Testis (tissue), 2 donors: ENCODE measurements at regions not wholly inside any gene's neighbourhood (a gene's known extent, or its start where the extent isn't known, plus 50 kb on each side); places are given as distances from the start of the nearest gene placed in this dataset.

Experiments used
- CTCF ChIP-seq, 3 experiments: fragments of 450-650 bp in 2 of 3; fragments of 200-600 bp in 1 of 3; sonication (generic) in 1 of 3; IDR thresholded peaks; one replicate each; pipeline ENCODE4 v1.5.1; 2016 to 2019; ENCODE audit warnings: antibody characterized with exemption in 3 of 3, mild to moderate bottlenecking in 2 of 3, moderate library complexity in 1 of 3
- POLR2A ChIP-seq: fragments of 450-650 bp; IDR thresholded peaks from one replicate; pipeline ENCODE4 v1.6.1; 2017; ENCODE audit warnings: antibody characterized with exemption, mild to moderate bottlenecking, moderate library complexity

- TF ChIP-seq CTCF (IDR thresholded peaks at IDR 0.05) (no peak), POLR2A (no peak)
These were observed 151.8 kb upstream of the MED13 start for GRCh38 chr17:62216847-62217246.
